ENCODE measurements at regions not wholly inside any gene's neighbourhood (a gene's known extent, or its start where the extent isn't known, plus 50 kb on each side); places are given as distances from the start of the nearest gene placed in this dataset.

GRCh38 chr11:45741032-45741431 lies 63.9 kb upstream of the SLC35C1 start (continued):
- TF ChIP-seq, protein P1, sequence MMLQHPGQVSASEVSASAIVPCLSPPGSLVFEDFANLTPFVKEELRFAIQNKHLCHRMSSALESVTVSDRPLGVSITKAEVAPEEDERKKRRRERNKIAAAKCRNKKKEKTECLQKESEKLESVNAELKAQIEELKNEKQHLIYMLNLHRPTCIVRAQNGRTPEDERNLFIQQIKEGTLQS (CRISPR knock-in tag; IDR thresholded peaks at IDR 0.05) = no peak
- TF ChIP-seq ERF (CRISPR knock-in tag; IDR thresholded peaks at IDR 0.05) (no peak), KLF15 (CRISPR knock-in tag; IDR thresholded peaks at IDR 0.05; ENCODE audit: borderline replicate concordance) (no peak), ZSCAN25 (CRISPR knock-in tag; IDR thresholded peaks at IDR 0.05) (no peak), TEAD3 (CRISPR knock-in tag; optimal IDR thresholded peaks at IDR 0.05; ENCODE audit: borderline replicate concordance) (no peak), ZNF10 (CRISPR knock-in tag; IDR thresholded peaks at IDR 0.05; ENCODE audit: borderline replicate concordance, low read depth) (no peak), KDM6A (CRISPR knock-in tag; IDR thresholded peaks at IDR 0.05; ENCODE audit: low read depth) (no peak), FOXA3 (CRISPR knock-in tag; IDR thresholded peaks at IDR 0.05) (no peak), ZNF543 (CRISPR knock-in tag; IDR thresholded peaks at IDR 0.05) (no peak)
- TF ChIP-seq, protein P2, sequence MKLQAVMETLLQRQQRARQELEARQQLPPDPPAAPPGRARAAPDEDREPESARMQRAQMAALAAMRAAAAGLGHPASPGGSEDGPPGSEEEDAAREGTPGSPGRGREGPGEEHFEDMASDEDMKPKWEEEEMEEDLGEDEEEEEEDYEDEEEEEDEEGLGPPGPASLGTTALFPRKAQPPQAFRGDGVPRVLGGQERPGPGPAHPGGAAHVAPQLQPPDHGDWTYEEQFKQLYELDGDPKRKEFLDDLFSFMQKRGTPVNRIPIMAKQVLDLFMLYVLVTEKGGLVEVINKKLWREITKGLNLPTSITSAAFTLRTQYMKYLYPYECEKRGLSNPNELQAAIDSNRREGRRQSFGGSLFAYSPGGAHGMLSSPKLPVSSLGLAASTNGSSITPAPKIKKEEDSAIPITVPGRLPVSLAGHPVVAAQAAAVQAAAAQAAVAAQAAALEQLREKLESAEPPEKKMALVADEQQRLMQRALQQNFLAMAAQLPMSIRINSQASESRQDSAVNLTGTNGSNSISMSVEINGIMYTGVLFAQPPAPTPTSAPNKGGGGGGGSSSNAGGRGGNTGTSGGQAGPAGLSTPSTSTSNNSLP (IDR thresholded peaks at IDR 0.05; ENCODE audit: low read depth, low read length) = no peak

DNA sequence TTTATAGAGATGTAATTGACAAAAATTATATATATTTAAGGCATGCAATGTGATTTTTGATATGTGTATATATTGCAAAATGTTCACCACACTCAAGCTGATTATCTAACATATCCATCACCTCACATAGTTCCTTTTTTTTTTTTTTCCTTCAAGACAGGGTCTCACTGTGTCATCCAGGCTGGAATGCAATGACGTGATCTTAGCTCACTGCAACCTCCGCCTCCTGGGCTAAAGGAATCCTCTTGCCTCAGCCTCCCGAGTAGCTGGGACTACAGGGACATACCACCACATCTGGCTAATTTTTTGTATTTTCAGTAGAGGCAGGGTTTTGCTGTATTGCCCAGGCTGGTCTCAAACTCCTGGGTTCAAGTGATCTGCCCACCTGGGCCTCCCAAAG lies 65.1 kb upstream of the SLC35C1 start:
- H3K9me3 ChIP-seq (ENCODE audit: low read length) = no peaks in the 10 kb centered on the region
- in situ Hi-C loops (cut with HindIII; ENCODE audit: extremely low pct_ligation_motif_present, low pct_unique_long_range_greater_than_20kb) = no loop called here
- peaks cover 0 to 7% of the 10 kb centered on the region in 2 experiments; a peak in 1 of 5 replicates for H3K27me3 ChIP-seq (ENCODE audit: control insufficient read depth in 1 of 2, insufficient read depth in 2 of 2, low read length in 2 of 2)
- no TSS peak for BruUV-seq (replicated peaks)
- no peaks in the 10 kb centered on the region for H3K79me2 ChIP-seq (ENCODE audit: insufficient read depth, low read length)
- POLR2A ChIA-PET = no interaction called here
- intact Hi-C loops (cut with micrococcal nuclease; ENCODE audit: unreplicated experiment) = no loop called here
- ATAC-seq (no peak), DNase-seq (ENCODE audit: low spot score) (no peak), FAIRE-seq (no peak)
- H3K9ac ChIP-seq (ENCODE audit: insufficient read depth, low read depth, low read length) = no peak overlapping the region
- H3K4me3 ChIP-seq (replicated peaks in 1 of 3; ENCODE audit: insufficient read depth in 1 of 3, low read depth in 2 of 3, low read length in 3 of 3) = no peak overlapping the region
- no peak overlapping the region for H2AFZ ChIP-seq (ENCODE audit: low read length)
- no peaks in the 10 kb centered on the region for H4K20me1 ChIP-seq (ENCODE audit: insufficient read depth, low read length)
- no peak overlapping the region for H3K4me2 ChIP-seq (ENCODE audit: low read depth, low read length)
- no peak overlapping the region for H3K27ac ChIP-seq (ENCODE audit: extremely low read length, insufficient read depth, low read length)
- WGBS (ENCODE audit: low lambda C conversion rate) = 46% methylated on average over 3 of the region's 3 CpGs
- H3K36me3 ChIP-seq (replicated peaks in 1 of 2; ENCODE audit: control insufficient read depth in 1 of 2, insufficient read depth in 2 of 2, low read length in 2 of 2) = no peaks in the 10 kb centered on the region
- H3K4me1 ChIP-seq (ENCODE audit: insufficient read depth, low read length) = peaks cover 19% of the 10 kb centered on the region
- CTCF ChIA-PET (ENCODE audit: low intra/inter-chr PET ratio, low total read pairs) = no interaction called here
- TF ChIP-seq ZNF292 (CRISPR knock-in tag; IDR thresholded peaks at IDR 0.05; ENCODE audit: borderline replicate concordance, low read depth) (no peak), ZNF564 (CRISPR knock-in tag; IDR thresholded peaks at IDR 0.05) (no peak), NAIF1 (CRISPR knock-in tag; IDR thresholded peaks at IDR 0.05; ENCODE audit: borderline replicate concordance) (no peak), FOXP1 (IDR thresholded peaks at IDR 0.05) (no peak), FOXP1 (CRISPR knock-in tag; IDR thresholded peaks at IDR 0.05) (no peak), EHMT2 (IDR thresholded peaks at IDR 0.05; ENCODE audit: borderline replicate concordance, low read depth, low read length) (no peak), ZNF614 (CRISPR knock-in tag; IDR thresholded peaks at IDR 0.05; ENCODE audit: borderline replicate concordance) (no peak), TRIM24 (CRISPR knock-in tag; IDR thresholded peaks at IDR 0.05) (no peak), BRCA1 (CRISPR knock-in tag; IDR thresholded peaks at IDR 0.05) (no peak), ZNF549 (CRISPR knock-in tag; IDR thresholded peaks at IDR 0.05) (no peak)
- TF ChIP-seq, protein P3, sequence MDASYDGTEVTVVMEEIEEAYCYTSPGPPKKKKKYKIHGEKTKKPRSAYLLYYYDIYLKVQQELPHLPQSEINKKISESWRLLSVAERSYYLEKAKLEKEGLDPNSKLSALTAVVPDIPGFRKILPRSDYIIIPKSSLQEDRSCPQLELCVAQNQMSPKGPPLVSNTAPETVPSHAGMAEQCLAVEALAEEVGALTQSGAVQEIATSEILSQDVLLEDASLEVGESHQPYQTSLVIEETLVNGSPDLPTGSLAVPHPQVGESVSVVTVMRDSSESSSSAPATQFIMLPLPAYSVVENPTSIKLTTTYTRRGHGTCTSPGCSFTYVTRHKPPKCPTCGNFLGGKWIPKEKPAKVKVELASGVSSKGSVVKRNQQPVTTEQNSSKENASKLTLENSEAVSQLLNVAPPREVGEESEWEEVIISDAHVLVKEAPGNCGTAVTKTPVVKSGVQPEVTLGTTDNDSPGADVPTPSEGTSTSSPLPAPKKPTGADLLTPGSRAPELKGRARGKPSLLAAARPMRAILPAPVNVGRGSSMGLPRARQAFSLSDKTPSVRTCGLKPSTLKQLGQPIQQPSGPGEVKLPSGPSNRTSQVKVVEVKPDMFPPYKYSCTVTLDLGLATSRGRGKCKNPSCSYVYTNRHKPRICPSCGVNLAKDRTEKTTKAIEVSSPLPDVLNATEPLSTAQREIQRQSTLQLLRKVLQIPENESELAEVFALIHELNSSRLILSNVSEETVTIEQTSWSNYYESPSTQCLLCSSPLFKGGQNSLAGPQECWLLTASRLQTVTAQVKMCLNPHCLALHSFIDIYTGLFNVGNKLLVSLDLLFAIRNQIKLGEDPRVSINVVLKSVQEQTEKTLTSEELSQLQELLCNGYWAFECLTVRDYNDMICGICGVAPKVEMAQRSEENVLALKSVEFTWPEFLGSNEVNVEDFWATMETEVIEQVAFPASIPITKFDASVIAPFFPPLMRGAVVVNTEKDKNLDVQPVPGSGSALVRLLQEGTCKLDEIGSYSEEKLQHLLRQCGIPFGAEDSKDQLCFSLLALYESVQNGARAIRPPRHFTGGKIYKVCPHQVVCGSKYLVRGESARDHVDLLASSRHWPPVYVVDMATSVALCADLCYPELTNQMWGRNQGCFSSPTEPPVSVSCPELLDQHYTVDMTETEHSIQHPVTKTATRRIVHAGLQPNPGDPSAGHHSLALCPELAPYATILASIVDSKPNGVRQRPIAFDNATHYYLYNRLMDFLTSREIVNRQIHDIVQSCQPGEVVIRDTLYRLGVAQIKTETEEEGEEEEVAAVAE (CRISPR knock-in tag; IDR thresholded peaks at IDR 0.05; ENCODE audit: borderline replicate concordance) = no peak
